ENCODE measurements at regions not wholly inside any gene's neighbourhood (a gene's known extent, or its start where the extent isn't known, plus 50 kb on each side); places are given as distances from the start of the nearest gene placed in this dataset.

GRCh38 chr4:179485781-179486180 lies 2043.5 kb upstream of the AGA start:
- no peak overlapping the region for H3K4me2 ChIP-seq (ENCODE audit: low read depth, low read length)
- ChIA-PET POLR2A (no interaction called here), CTCF (ENCODE audit: low intra/inter-chr PET ratio, low total read pairs) (no interaction called here)
- TF ChIP-seq, protein P1, sequence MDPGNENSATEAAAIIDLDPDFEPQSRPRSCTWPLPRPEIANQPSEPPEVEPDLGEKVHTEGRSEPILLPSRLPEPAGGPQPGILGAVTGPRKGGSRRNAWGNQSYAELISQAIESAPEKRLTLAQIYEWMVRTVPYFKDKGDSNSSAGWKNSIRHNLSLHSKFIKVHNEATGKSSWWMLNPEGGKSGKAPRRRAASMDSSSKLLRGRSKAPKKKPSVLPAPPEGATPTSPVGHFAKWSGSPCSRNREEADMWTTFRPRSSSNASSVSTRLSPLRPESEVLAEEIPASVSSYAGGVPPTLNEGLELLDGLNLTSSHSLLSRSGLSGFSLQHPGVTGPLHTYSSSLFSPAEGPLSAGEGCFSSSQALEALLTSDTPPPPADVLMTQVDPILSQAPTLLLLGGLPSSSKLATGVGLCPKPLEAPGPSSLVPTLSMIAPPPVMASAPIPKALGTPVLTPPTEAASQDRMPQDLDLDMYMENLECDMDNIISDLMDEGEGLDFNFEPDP (CRISPR knock-in tag; conservative IDR thresholded peaks at IDR 0.05) = no peak
- no peaks in the 10 kb centered on the region for H3K79me2 ChIP-seq (ENCODE audit: insufficient read depth, low read length)
- ATAC-seq (no peak), FAIRE-seq (no peak), DNase-seq (ENCODE audit: low spot score) (no peak)
- H3K9ac ChIP-seq (ENCODE audit: insufficient read depth, low read depth, low read length) = no peak overlapping the region
- intact Hi-C loops (cut with micrococcal nuclease; ENCODE audit: unreplicated experiment) (no loop called here), in situ Hi-C loops (cut with HindIII; ENCODE audit: extremely low pct_ligation_motif_present, low pct_unique_long_range_greater_than_20kb) (no loop called here)
- H3K9me3 ChIP-seq (ENCODE audit: low read length) = peaks cover 30% of the 10 kb centered on the region; the same call in 1 of the 2 replicates
- BruUV-seq (replicated peaks) = no TSS peak
- H3K4me1 ChIP-seq (ENCODE audit: insufficient read depth, low read length) = no peaks in the 10 kb centered on the region
- no peak overlapping the region for H3K4me3 ChIP-seq (replicated peaks in 1 of 3; ENCODE audit: insufficient read depth in 1 of 3, low read depth in 2 of 3, low read length in 3 of 3)
- H3K27me3 ChIP-seq (ENCODE audit: control insufficient read depth in 1 of 2, insufficient read depth in 2 of 2, low read length in 2 of 2) = no peaks in the 10 kb centered on the region
- H3K27ac ChIP-seq (ENCODE audit: extremely low read length, insufficient read depth, low read length) = no peak overlapping the region
- no peaks in the 10 kb centered on the region for H3K36me3 ChIP-seq (replicated peaks in 1 of 2; ENCODE audit: control insufficient read depth in 1 of 2, insufficient read depth in 2 of 2, low read length in 2 of 2)
- no peaks in the 10 kb centered on the region for H4K20me1 ChIP-seq (ENCODE audit: insufficient read depth, low read length)
- WGBS (ENCODE audit: low lambda C conversion rate) = 0% methylated on average over 3 of the region's 3 CpGs
- H2AFZ ChIP-seq (ENCODE audit: low read length) = no peak overlapping the region

DNA sequence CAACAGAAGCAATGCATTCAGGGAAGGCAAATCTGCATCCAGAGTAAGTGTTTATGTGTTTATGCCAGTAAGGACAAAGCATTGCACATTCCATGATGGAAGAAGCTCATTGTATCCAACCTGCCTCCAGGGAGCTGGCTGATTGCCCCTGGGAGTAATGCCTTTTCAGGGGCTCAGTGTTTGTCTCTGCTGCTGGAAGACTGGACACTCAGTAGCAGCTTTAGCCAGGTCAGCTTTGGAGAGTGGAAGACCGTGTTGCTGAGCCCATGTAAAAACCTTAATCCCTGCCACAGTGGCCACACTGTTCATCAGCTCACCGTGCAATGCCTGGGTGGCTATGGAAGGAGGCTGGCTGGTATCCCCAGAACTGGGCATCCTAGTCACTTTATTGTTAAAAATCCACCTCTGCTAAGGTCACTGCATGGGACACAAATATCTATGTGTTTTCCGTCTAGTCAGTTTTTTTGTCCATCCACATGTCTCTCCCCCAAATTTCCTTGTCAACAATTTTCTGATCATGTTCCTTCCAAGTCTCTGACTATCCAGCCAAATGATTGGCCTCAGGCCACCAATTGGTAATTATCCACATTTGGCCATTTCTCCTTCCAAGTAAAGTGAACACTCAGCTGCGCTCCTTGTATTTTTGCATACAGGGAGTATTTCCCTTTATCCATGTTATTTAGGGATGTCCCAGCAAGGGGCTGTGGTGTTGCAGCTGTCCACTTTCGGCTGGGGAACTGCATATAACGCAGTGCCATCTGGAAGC lies 2044.5 kb upstream of the AGA start:
- DNase-seq (ENCODE audit: low spot score) (no peak), FAIRE-seq (no peak), ATAC-seq (no peak)
- BruUV-seq (replicated peaks) = no TSS peak
- Histone ChIP-seq H3K27ac (ENCODE audit: extremely low read length, insufficient read depth, low read length) (no peak overlapping the region), H3K4me2 (ENCODE audit: low read depth, low read length) (no peak overlapping the region), H3K4me3 (replicated peaks in 1 of 3; ENCODE audit: insufficient read depth in 1 of 3, low read depth in 2 of 3, low read length in 3 of 3) (no peak overlapping the region), H3K4me1 (ENCODE audit: insufficient read depth, low read length) (no peaks in the 10 kb centered on the region), H3K27me3 (ENCODE audit: control insufficient read depth in 1 of 2, insufficient read depth in 2 of 2, low read length in 2 of 2) (no peaks in the 10 kb centered on the region), H2AFZ (ENCODE audit: low read length) (no peak overlapping the region), H3K9me3 (ENCODE audit: low read length) (peaks cover 30% of the 10 kb centered on the region; the same call in 1 of the 2 replicates), H4K20me1 (ENCODE audit: insufficient read depth, low read length) (no peaks in the 10 kb centered on the region), H3K36me3 (replicated peaks in 1 of 2; ENCODE audit: control insufficient read depth in 1 of 2, insufficient read depth in 2 of 2, low read length in 2 of 2) (no peaks in the 10 kb centered on the region), H3K79me2 (ENCODE audit: insufficient read depth, low read length) (no peaks in the 10 kb centered on the region), H3K9ac (ENCODE audit: insufficient read depth, low read depth, low read length) (no peak overlapping the region)
- POLR2A ChIA-PET = no interaction called here
- in situ Hi-C loops (cut with HindIII; ENCODE audit: extremely low pct_ligation_motif_present, low pct_unique_long_range_greater_than_20kb) = no loop called here
- CTCF ChIA-PET (ENCODE audit: low intra/inter-chr PET ratio, low total read pairs) = no interaction called here
- 0% methylated on average over 4 of the region's 6 CpGs for WGBS (ENCODE audit: low lambda C conversion rate)
- intact Hi-C loops (cut with micrococcal nuclease; ENCODE audit: unreplicated experiment) = no loop called here
- TF ChIP-seq TCF7L2 (IDR thresholded peaks at IDR 0.05; ENCODE audit: low read depth, low read length) (no peak), ZFX (CRISPR knock-in tag; IDR thresholded peaks at IDR 0.05; ENCODE audit: low read depth) (no peak), PRPF4 (IDR thresholded peaks at IDR 0.05; ENCODE audit: low read depth, low read length, poor library complexity, severe bottlenecking) (no peak), ZNF496 (CRISPR knock-in tag; IDR thresholded peaks at IDR 0.05; ENCODE audit: insufficient replicate concordance) (no peak), BRD4 (CRISPR knock-in tag; IDR thresholded peaks at IDR 0.05) (no peak), ZNF782 (CRISPR knock-in tag; IDR thresholded peaks at IDR 0.05; ENCODE audit: borderline replicate concordance) (no peak), MIXL1 (CRISPR knock-in tag; IDR thresholded peaks at IDR 0.05) (no peak)
- TF ChIP-seq, protein P2, sequence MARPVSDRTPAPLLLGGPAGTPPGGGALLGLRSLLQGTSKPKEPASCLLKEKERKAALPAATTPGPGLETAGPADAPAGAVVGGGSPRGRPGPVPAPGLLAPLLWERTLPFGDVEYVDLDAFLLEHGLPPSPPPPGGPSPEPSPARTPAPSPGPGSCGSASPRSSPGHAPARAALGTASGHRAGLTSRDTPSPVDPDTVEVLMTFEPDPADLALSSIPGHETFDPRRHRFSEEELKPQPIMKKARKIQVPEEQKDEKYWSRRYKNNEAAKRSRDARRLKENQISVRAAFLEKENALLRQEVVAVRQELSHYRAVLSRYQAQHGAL (CRISPR knock-in tag; IDR thresholded peaks at IDR 0.05; ENCODE audit: not compliant biosample characterization) = no peak

Data from HepG2 (cell line).